Duodenal mucosa (tissue), 2 donors: ENCODE measurements at regions not wholly inside any gene's neighbourhood (a gene's known extent, or its start where the extent isn't known, plus 50 kb on each side); places are given as distances from the start of the nearest gene placed in this dataset.

Source experiments
- H3K27ac ChIP-seq: one replicate; pipeline ENCODE4 v1.7.0; 2013; ENCODE audit warnings: low read depth, low read length
- H3K27me3 ChIP-seq, 2 donors: one replicate each; pipeline ENCODE4 v1.7.0; 2013; ENCODE audit warnings: low read length in 2 of 2, control low read depth in 1 of 2; ENCODE audit not compliant: insufficient read depth in 2 of 2, control insufficient read depth in 1 of 2
- H3K36me3 ChIP-seq, 2 donors: one replicate each; pipeline ENCODE4 v1.7.0; 2013; ENCODE audit warnings: low read length in 2 of 2, control low read depth in 1 of 2; ENCODE audit not compliant: insufficient read depth in 2 of 2, control insufficient read depth in 1 of 2
- H3K4me1 ChIP-seq, 2 donors: one replicate each; pipeline ENCODE4 v1.7.0; 2013; ENCODE audit warnings: low read length in 2 of 2, control low read depth in 1 of 2; ENCODE audit not compliant: insufficient read depth in 2 of 2, control insufficient read depth in 1 of 2
- H3K4me3 ChIP-seq, 2 donors: one replicate each; pipeline ENCODE4 v1.7.0; 2013; ENCODE audit warnings: low read length in 2 of 2, low read depth in 1 of 2
- H3K9ac ChIP-seq, 2 donors: one replicate each; pipeline ENCODE4 v1.7.0; 2013; ENCODE audit warnings: low read length in 2 of 2, low read depth in 1 of 2
- H3K9me3 ChIP-seq, 2 donors: one replicate each; pipeline ENCODE4 v1.7.0; 2013; ENCODE audit warnings: low read length in 2 of 2, control low read depth in 1 of 2; ENCODE audit not compliant: control insufficient read depth in 1 of 2

- no peak overlapping the region for H3K9ac ChIP-seq
- H3K27me3 ChIP-seq, result no peaks in the 10 kb centered on the region
- no peaks in the 10 kb centered on the region for H3K36me3 ChIP-seq
- no peak overlapping the region for H3K27ac ChIP-seq
- H3K4me1 ChIP-seq, result no peaks in the 10 kb centered on the region
- H3K4me3 ChIP-seq, result no peak overlapping the region
- H3K9me3 ChIP-seq, result no peaks in the 10 kb centered on the region
These were observed 554.0 kb downstream of the ARAP2 start for GRCh38 chr4:35690271-35690670.

DNA sequence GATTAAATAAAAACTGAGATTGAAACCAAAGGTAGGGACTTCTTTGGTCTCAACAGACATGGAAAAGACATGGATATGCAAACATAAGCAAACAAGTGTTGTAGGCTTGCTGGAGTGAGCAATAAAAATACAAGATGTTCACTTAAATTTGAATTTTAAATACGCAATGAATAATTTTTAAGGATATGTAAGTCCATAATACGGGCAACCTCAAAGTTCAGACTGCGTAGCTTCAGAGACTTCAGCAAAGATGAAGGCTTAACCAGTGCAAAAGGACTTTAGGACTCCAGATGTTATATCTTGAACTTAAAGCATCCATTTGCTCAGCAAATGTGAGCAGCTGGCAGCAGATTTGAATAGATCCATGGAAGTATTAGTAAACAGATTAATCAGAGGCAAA is 549.3 kb downstream of the ARAP2 start:
- peaks cover 0 to 4% of the 10 kb centered on the region in 2 donors for H3K9me3 ChIP-seq
- H3K27me3 ChIP-seq, result no peaks in the 10 kb centered on the region
- H3K9ac ChIP-seq, result no peak overlapping the region
- no peak overlapping the region for H3K4me3 ChIP-seq
- no peak overlapping the region for H3K27ac ChIP-seq
- H3K36me3 ChIP-seq, result no peaks in the 10 kb centered on the region
- H3K4me1 ChIP-seq, result no peaks in the 10 kb centered on the region

- Histone ChIP-seq H3K4me3 (no peak overlapping the region), H3K9ac (no peak overlapping the region), H3K27ac (no peak overlapping the region), H3K4me1 (no peaks in the 10 kb centered on the region), H3K27me3 (no peaks in the 10 kb centered on the region), H3K36me3 (no peaks in the 10 kb centered on the region), H3K9me3 (peaks cover 0 to 4% of the 10 kb centered on the region in 2 donors)
These were observed 548.9 kb downstream of the ARAP2 start for GRCh38 chr4:35695421-35695820.

GRCh38 chr4:35697210-35697736 is 547.0 kb downstream of the ARAP2 start:
- no peak overlapping the region for H3K27ac ChIP-seq
- no peaks in the 10 kb centered on the region for H3K36me3 ChIP-seq
- H3K4me3 ChIP-seq, result no peak overlapping the region
- H3K4me1 ChIP-seq, result no peaks in the 10 kb centered on the region
- peaks cover 0 to 4% of the 10 kb centered on the region in 2 donors for H3K9me3 ChIP-seq
- no peak overlapping the region for H3K9ac ChIP-seq
- no peaks in the 10 kb centered on the region for H3K27me3 ChIP-seq

- peaks cover 0 to 4% of the 10 kb centered on the region in 2 donors for H3K9me3 ChIP-seq
- no peak overlapping the region for H3K27ac ChIP-seq
- no peaks in the 10 kb centered on the region for H3K4me1 ChIP-seq
- H3K4me3 ChIP-seq, result no peak overlapping the region
- H3K36me3 ChIP-seq, result no peaks in the 10 kb centered on the region
- no peaks in the 10 kb centered on the region for H3K27me3 ChIP-seq
- no peak overlapping the region for H3K9ac ChIP-seq
These were observed 543.7 kb downstream of the ARAP2 start for GRCh38 chr4:35700663-35701062.

GRCh38 chr4:35709080-35709479 is 535.2 kb downstream of the ARAP2 start:
- H3K9ac ChIP-seq, result no peak overlapping the region

GRCh38 chr4:35710343-35710742 is 534.0 kb downstream of the ARAP2 start:
- no peaks in the 10 kb centered on the region for H3K27me3 ChIP-seq
- no peaks in the 10 kb centered on the region for H3K36me3 ChIP-seq
- H3K4me1 ChIP-seq, result no peaks in the 10 kb centered on the region
- no peak overlapping the region for H3K4me3 ChIP-seq
- no peak overlapping the region for H3K27ac ChIP-seq
- H3K9me3 ChIP-seq, result peaks cover 18 to 29% of the 10 kb centered on the region in 2 donors
- H3K9ac ChIP-seq, result no peak overlapping the region

More at GRCh38 chr4:35709080-35709479, 535.2 kb downstream of the ARAP2 start:
- H3K4me3 ChIP-seq, result no peak overlapping the region
- H3K27ac ChIP-seq, result no peak overlapping the region
- H3K9me3 ChIP-seq, result peaks cover 18 to 29% of the 10 kb centered on the region in 2 donors
- H3K36me3 ChIP-seq, result no peaks in the 10 kb centered on the region
- no peaks in the 10 kb centered on the region for H3K27me3 ChIP-seq
- H3K4me1 ChIP-seq, result no peaks in the 10 kb centered on the region

DNA sequence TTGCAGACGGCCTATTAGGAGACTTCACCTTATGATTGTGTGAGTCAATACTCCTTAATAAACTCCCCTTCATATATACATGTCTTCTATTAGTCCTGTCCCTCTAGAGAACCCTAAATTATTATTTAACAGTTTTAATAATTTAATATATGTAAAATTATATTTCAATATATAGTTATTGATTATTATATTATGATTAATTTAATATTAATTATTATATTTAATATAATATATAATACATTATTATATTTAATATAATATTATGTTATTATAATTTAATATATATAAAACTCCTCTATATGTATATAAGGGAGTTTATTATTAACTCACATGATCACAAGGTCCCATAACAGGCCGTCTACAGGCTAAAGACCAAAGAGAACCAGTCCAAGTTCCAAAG is 533.2 kb downstream of the ARAP2 start:
- Histone ChIP-seq H3K9ac (no peak overlapping the region), H3K4me3 (no peak overlapping the region), H3K27ac (no peak overlapping the region), H3K9me3 (peaks cover 18 to 29% of the 10 kb centered on the region in 2 donors), H3K4me1 (no peaks in the 10 kb centered on the region), H3K36me3 (no peaks in the 10 kb centered on the region), H3K27me3 (no peaks in the 10 kb centered on the region)

DNA sequence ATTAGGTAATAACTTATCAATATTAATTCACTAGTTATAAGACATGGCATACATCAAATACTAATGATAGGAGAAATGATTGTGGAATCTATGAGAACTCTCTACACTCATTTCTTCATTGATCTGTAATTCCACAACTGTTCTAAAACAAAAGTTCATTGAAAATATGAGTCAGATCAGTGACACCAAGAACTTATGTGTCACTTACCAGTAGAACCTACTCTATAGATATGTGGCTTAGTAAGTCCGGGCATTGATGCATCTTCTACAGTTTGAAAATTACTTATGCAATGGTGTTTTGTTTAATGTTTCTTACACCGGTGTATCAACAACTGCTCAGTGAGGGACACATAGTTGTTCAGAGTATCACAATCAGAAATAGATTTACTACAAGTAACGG is 520.3 kb downstream of the ARAP2 start:
- Histone ChIP-seq H3K9me3 (peaks cover 0 to 5% of the 10 kb centered on the region in 2 donors), H3K9ac (no peak overlapping the region), H3K4me3 (no peak overlapping the region), H3K27ac (no peak overlapping the region), H3K4me1 (no peaks in the 10 kb centered on the region), H3K36me3 (no peaks in the 10 kb centered on the region), H3K27me3 (no peaks in the 10 kb centered on the region)

DNA sequence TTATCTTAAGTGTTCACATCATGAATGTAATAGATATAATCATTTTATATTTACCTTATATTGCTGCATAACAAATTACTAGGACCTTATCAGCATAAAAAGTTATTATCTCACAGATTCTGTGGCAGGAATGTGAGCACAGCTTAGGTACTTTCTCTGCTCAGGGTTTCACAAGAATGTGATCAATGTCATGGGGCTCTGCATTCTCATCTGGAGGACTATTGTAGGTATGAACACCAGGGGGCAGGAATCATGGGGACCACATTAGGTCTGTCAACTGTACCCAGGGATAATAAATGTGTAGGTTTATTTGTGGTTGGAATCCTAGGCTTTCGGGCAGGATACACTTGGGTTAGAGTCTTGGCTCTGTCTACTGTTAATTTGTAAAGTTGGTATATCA is 519.2 kb downstream of the ARAP2 start:
- Histone ChIP-seq H3K4me1 (no peaks in the 10 kb centered on the region), H3K4me3 (no peak overlapping the region), H3K9ac (no peak overlapping the region), H3K27me3 (no peaks in the 10 kb centered on the region), H3K27ac (no peak overlapping the region), H3K36me3 (no peaks in the 10 kb centered on the region), H3K9me3 (peaks cover 0 to 5% of the 10 kb centered on the region in 2 donors)

DNA sequence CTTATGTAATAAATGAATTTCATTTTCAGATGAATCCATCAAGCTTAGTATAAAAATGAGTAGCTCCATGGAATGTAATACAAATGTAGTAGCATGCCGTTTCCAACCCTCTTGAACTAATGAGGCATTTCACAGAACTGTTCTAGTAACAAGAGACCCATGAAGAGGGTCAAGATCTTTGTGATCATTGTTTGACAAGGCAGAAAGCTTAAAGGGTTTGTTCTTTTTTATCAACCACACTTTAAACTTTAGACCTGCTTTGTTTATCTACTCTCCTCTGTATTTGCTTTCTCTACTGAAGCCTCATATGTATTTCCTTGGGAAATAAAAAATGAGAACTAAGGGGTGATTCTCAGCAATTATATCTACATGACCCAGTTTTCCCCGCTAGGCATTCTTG is 513.9 kb downstream of the ARAP2 start:
- H3K9me3 ChIP-seq, result peaks cover 0 to 6% of the 10 kb centered on the region in 2 donors
- no peak overlapping the region for H3K9ac ChIP-seq
- H3K36me3 ChIP-seq, result no peaks in the 10 kb centered on the region
- no peaks in the 10 kb centered on the region for H3K4me1 ChIP-seq
- no peak overlapping the region for H3K27ac ChIP-seq
- H3K27me3 ChIP-seq, result no peaks in the 10 kb centered on the region
- no peak overlapping the region for H3K4me3 ChIP-seq
